ENCODE measurements at regions not wholly inside any gene's neighbourhood (a gene's known extent, or its start where the extent isn't known, plus 50 kb on each side); places are given as distances from the start of the nearest gene placed in this dataset.

DNA sequence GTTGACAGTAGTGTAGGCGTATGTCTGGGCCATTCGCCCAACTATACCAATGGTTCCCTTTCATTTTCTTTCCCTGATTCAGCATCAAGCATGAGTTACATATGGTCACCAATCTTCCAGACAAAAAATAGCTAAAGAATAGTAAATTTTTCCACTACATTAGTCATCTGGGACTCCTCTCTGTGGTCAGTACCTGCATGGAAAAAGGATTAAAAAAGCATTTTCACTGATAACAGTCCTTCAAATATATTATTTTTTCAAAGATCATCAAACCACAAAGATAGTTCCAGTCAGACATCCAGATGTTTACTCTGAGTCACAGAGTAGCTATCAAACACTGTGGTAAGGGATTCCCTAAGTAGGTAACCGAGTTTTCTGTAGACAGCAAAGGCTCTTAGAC lies 302.6 kb upstream of the SEMA3D start:
- peak; percentile 58 for DNase-seq (ENCODE audit: low spot score)

DNA sequence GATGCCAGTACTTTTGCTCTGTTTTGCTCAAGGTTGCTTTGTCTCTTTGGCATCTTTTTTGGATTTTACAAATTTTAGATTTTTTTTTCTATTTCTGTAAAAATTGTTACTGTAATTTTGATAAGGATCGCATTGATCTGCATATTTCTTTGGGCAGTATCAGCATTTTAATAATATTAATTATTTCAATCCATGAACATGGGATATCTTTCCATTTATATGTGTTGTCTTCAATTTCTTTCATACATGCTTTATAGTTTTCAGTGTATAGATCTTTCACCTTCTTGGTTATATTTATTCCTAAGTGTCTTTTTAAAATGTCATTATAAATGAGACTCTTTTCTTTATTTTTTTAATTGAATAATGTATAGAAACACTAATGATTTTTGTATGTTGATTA lies 301.6 kb upstream of the SEMA3D start:
- no peak for DNase-seq (ENCODE audit: low spot score)

DNA sequence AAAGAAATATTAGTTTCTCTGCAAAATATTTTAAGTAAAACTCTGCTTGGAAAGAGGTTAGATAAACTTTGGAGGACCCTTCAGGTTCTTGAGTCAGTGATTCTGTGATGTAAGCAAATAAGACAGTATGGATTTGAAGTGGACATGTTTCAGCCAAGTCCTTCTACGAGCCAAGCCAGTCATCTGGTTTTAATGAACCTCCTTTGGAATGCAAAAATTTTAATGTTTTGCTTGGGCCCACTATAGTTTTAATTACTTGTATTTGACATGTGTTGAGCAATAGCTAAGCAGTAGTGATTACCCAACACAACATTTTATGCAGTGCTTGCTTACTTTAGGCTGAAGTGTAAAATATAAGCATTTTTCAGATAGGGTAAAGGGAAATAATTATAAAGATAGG lies 296.3 kb upstream of the SEMA3D start:
- DNase-seq (ENCODE audit: low spot score): no peak

DNA sequence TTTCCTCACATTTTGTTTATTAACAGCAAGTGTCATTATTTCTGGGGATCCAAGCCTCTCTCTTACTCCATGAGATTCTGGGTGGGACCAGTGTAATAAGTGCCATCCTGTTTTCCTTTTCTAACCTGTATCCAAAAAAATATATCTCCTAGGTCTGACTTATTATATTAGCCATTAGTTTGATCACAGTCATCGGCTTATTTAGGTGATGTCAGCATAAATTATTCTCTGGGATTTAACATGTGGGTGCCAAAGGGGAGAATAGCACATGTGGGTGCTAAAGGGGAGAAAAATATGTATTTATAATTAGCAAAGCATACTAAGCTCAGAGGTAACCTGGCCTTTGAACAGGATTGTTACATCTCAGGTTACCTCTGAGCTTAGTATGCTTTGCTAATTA lies 293.8 kb upstream of the SEMA3D start:
- DNase-seq (ENCODE audit: low spot score): no peak

DNA sequence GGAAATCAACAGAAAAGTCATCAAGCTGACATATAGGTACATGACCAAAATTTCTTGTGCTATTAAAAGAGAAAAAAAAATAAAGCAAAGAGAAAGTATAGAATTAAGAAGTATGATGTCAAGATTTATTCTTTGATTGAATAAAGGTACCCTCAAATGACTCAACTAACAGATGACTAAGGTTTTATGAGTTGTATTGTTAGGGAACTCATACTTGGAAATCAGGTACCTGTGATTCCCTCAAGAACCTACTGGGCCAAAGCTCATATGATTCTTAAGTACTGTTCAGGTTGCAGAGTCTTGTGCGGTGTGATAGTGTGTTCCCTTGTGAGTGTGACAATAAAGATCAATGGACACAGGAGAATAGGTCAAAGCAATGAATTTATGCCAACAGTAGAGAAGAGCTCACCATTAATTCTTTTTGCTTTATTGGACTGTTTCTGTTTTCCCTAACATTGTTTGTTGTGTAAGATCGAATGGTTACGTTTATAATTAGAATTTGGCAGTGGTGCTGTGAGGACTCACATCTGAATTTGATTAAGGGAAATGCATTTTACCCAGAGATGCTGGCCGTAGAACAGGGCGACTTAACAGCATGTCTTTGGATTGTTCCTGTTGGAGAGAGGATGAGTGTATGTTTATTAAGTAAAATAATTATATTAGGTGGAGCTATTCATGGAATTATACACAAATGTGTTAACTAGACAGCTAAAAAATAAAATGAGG lies 293.2 kb upstream of the SEMA3D start:
- no peak for DNase-seq (ENCODE audit: low spot score)

DNA sequence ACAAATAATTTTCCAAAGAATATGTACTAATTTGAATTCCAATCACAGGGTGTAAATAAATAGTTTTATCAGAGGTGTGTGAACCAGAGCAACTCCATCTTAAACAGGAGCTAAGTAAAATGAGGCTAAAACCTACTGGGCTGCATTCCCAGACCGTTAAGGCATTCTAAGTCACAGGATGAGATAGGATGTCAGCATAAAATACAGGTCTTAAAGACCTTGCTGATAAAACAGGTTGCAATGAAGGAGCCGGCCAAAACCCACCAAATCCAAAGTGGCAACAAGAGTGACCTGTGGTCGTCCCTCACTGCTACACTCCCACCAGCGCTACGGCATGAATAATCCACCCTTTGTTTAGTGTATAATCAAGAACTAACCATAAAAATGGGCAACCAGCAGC lies 291.7 kb upstream of the SEMA3D start:
- no peak for DNase-seq (ENCODE audit: low spot score)

DNA sequence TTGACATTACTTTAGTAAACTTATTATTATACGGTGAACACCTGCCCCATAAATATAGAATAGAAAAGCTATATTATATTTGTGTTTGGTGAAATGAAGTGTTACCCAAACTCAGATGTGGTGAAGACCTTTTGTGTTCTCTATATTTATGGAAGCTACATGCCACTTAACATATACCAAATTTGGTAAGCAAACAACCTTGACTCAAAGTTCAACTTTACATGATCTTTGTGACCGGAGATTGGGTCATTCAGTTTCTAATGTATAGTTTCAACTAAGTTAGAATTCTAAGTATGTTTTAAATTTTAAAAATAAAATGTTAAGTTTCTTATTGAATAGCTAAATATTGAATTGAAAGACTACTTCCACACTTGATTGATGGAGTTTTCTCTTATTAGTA lies 288.6 kb upstream of the SEMA3D start:
- no peak for DNase-seq (ENCODE audit: low spot score)

DNA sequence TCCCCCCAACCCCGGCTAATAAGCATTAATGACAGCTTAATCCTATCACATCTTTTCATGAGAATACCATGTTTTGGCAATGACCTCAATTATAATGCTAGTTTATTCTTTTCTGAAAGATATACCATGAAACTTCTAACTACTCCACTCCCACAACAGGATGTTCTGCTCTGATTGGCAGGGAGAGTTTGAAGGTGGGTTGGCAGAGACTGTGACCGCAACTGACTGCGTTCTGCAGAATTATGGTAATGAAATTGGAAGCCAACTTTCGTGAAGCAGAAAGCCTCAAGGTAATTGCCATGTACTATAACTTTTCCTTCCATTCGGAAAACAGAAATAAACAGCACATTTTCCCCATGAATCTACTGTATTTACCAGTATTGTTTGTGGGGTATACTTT lies 288.2 kb upstream of the SEMA3D start:
- no peak for DNase-seq (ENCODE audit: low spot score)

DNA sequence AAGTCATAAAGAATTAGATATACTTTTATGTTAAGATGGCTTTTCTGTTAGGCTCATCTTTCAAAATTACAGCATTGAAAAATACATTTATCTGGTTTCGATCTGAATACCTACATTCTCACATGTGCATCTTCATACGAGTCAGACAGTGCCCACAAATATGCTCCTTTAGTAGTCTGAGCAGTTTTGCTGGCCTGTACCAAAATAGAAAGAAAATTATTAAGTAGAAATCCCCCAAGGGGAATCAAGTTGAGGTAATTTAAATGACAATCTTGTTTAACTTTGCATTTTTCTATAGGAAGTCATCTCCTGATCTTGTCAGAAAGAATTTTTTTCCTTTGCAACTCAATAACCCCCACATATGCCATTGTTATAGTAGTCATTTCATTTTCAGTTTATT lies 287.4 kb upstream of the SEMA3D start:
- no peak for DNase-seq (ENCODE audit: low spot score)

DNA sequence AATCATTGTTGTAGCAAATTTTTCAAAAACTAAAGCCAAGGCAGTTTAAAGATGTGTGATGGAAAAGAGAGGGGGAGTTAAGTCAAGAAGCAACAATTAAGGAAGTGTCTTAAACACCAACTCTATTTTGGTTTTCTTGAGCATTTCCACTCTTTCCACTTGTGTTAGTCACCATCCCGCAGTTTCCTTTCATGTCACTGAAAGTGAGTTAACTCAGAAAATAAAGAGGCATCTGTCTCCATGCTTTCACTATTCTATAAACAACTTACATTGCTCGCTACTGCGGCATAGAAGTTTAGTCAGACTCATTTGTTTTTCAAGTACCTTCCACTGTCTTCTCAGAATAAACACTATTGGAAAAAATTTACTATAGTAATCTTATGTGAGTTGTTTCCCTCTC lies 284.9 kb upstream of the SEMA3D start:
- peak; percentile 56 for DNase-seq (ENCODE audit: low spot score)

DNA sequence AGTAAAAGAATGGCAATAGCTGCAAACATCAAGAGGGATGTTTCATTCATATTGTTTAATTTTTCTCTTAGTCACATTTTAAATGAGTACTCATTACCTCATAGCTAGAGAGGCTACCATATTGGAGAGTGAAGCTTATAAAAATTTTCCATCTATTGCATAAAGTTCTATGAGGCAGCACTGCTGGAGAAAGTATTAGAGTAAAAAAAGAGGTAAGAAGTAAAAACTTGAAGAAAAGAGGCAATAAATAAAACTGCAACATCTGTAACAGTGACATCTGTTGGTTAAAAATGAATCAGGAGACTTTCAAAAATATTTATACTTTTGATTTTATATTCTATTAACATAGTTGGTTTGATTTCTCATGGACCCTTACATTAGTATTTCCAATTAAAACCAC lies 284.5 kb upstream of the SEMA3D start:
- no peak for DNase-seq (ENCODE audit: low spot score)

DNA sequence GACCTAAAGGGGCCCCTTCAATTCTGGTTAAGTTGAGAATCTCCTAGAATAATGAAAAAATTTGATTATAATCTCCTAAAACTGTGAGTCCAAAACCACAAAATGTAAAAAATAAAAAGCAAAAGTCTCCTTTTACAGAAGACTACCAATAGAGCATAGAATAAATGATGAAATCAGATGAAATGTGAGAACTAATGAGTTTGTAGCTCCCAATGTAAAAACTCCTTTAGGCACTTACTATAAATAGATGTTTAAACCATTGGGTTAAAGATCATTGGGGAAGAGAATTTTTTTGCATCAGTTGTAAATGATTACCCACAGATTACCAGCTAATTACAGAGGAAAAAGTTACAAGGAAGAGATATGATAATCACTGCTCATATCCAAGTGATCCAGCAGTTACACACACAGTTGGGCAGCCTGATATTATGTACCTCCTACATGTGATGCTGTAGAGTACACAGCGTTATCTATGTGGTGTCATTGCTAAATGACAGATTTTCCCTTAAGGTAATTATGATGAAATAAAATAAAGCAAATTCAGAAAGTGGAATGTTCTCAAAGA lies 282.7 kb upstream of the SEMA3D start:
- DNase-seq (ENCODE audit: low spot score): no peak

DNA sequence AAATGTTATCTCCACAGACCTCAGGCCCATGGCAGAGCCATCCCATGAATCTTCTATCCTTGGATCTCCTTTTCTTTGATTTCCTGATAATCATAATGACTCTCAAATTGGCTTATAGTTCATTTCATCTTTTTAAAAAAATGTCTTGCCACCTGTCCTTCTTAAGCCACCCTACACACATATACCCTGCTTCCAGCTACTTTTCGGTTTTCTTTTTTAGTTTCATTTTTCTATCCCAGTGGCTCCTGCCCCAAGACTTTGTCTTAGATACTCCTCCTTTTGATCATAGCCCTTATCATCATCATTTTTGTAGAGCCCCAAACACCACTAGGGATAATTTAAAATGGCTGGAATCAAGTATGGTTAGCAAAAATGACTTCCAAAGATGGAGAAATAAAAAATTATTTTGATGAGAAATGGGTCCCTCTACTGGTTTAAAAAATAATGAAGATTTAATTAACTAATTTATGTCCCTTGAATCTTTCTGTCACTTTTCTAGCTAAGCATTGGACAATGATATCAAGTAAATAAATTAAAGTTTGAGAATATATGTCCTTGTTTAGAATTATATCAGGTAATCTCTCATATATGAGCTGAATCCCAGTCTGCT lies 277.3 kb upstream of the SEMA3D start:
- no peak for DNase-seq (ENCODE audit: low spot score)

DNA sequence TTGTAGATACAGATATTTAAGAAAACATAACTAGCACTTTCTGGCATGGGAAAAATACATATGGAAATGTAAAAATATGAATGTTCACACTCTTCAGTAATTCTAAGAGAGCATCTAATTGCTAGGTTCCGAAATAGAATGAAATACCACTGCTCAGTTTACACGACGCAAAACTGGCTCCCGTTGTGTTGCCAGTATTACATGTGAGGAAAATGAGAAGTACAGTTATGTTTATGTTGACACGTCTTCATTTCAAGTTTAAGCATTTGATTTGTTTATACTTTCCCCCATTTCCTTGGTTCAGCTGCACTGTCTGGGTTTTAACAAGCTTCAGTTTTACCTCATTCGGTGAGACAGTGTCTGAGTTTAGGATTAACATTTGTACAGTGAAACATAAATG lies 275.8 kb upstream of the SEMA3D start:
- no peak for DNase-seq (ENCODE audit: low spot score)

DNA sequence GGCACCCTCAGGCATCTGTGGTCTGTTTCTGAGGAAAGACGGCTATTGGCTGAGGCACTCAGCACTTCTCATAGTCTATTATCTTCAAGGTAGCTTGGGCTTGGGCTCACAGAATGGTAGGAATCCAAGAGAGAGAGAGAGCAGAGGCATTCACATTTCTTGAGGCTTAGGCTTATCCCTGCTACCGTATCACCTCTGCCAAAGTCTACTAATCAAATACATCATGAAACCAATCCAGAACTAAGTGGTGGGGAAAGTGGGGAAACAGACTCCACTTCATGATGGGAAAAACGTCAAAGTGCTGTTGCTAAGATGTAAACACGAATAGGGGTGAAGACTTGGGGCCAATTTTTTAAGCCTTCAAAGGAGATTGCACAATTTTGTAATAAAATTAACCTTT lies 271.1 kb upstream of the SEMA3D start:
- DNase-seq (ENCODE audit: low spot score): no peak

DNA sequence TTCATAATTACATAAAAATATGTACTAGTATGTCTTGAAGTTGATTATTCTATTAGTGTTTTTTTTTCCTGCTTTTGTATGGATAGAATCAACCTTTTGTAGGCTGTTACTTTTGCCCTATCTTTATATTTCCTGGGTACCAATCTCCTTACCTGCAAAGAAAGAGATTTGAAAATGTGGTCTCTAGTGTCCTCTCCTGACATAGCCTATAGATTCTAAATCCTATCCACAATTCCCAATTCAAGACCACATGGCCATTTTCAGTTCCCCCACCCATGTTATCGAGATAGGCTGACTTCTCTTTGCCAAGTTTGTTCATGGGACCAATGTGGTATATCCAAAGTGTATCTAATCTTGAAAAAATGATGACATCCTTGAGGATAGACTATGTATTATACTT lies 269.4 kb upstream of the SEMA3D start:
- no peak for DNase-seq (ENCODE audit: low spot score)

DNA sequence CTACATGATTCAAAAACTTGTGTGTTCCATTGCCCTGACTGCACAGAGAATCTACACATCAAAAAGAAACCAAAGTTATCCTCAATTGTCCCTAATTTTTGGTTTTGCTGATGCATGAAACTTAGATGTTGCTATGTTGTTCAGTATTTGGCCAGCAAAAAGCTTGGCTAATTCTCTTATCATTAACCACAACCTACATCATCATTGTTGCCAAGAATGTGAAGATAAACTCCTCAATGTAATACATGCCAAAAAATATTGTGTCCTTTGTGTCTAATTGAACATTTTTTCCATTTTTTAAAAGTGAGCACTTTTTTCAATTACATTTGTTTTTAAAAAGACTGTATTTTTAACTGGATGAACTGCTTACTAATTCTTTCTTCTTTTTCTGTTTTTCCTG lies 268.0 kb upstream of the SEMA3D start:
- no peak for DNase-seq (ENCODE audit: low spot score)

DNA sequence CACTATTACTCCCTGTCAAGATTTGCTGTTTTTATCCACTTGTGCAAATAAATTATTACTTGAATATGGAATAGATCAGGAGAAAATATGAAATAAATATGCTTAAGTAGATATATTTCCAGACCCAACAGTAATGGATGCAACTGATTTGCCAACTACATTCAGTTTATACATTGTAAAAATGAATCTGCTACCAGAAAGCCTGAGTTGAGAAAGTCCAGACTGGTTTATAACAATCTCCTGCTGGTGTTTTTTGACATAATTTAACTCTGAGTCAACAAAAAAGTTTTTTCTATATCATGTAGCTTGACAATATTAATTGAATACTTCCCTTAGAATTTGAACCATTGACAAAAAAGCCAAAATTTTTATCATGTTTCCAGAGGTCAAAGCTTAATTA lies 265.8 kb upstream of the SEMA3D start:
- DNase-seq (ENCODE audit: low spot score): no peak

DNA sequence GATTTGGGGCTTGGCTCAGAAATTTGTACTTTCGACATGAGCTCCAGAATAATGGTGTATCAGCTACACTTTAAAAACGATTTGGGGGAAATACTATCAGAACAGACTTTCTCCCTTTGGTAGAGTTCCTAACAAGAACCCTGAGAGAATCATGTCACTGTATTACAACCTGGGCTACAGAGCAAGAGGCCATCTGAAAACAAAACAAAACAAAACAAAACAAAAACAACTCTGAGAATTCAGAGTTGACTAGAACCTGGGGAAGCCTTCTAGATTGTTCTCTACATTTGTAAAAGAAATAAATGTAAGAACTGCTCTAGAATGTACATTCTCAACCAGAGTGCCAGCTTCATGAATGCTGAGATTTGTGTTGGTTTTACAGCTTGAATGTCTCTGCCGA lies 262.6 kb upstream of the SEMA3D start:
- no peak for DNase-seq (ENCODE audit: low spot score)

DNA sequence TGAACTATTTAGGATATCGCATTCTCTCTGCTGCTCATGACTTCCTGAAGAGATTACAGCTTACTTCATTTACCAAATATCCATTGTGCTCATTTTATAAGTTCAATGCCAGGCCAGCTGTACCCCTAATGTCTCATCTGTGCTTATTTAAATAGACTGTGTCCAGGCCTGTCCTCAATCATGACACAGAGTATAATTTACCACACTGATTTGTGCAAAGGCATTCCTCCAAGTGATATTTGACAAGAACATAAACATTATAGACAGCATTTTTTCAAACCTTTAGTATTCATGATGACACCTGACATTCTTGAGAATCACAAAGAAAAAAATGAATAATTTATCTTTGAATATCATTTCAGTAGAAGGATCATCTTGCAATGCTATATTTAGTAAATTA lies 260.1 kb upstream of the SEMA3D start:
- DNase-seq (ENCODE audit: low spot score): no peak

DNA sequence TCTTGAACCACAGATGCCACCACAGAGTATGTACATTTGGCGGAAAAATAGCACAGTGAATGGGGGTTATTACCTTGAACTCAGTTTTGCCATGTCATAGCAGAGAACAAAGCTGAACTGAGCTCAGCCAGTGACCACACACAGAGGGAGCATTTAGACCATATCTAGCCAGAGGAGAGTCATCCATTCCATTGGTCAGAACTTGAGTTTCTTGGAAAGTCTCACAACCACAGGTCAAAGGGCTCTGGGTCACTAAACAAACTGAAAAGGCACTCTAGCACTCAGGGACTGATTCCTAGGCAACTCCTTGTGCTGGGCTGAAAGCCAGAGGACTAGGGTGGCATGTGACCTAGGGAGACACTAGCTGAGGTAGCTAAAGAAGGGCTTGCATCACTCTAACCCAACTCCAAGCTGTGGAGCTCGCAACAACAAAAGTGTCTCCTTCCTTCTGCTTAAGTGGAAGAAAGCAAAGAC lies 239.7 kb upstream of the SEMA3D start:
- DNase-seq (ENCODE audit: low spot score): no peak

DNA sequence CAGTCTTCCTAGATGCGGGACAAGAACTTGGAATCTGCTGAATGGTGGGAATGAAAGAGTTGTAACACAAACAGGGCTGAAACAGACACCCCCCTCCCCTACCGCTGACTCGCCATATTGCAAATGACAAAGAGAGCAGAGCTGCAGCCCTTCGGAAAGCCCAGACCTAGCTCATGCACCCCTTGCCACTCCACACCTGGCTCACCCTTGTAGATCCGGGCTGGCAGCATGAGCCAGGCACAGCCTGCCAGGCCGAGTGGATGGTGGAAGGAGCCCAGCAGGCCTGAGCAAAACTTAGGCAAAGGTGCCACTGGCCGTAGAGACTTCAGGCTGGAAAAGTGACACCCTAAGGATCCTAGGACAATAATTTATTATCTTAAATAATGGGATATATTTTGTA lies 237.4 kb upstream of the SEMA3D start:
- DNase-seq (ENCODE audit: low spot score): no peak

DNA sequence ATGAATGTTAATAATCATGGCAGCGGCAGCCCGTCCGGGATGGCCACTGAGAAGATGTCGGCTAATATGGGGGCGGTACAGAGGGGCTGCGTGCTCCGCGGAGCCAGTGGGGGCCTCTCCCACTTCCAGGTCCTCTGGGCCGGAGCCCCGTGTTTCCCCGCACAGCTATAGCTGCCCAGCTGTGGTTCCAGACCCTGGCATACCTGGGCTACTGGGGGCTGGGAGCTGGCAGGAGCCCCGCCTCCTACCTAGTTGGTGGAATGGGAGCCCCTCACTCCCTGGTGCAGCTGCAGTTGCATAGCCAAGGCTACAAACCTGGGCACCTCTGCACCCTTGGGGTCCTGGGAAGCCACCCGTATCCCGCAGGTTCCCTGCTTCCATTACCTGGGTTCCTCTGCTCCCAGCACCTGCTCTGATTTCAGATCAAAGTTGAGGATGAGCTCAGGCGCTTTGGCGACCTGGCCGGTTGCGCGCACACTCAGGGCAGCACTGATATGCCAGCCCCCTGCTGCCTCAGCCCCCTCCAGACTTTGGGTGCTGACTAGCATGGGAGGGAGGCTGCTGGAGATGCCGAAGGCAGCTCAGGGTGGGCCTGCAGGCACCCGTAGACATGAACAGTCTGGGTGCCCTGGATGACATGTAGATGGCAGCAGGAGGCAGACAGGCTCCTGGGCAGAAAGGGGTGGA lies 236.5 kb upstream of the SEMA3D start:
- DNase-seq (ENCODE audit: low spot score): no peak
